Breast epithelium (tissue), 3 donors: ENCODE measurements at regions not wholly inside any gene's neighbourhood (a gene's known extent, or its start where the extent isn't known, plus 50 kb on each side); places are given as distances from the start of the nearest gene placed in this dataset.

ENCODE experiments used
- POLR2A ChIP-seq: fragments of 450-650 bp; IDR thresholded peaks from one replicate; pipeline ENCODE4 v1.6.1; 2016; ENCODE audit warnings: antibody characterized with exemption, mild to moderate bottlenecking, moderate library complexity
- TF ChIP-seq, protein P1 (sequence below), 3 donors: fragments of 450-650 bp; IDR thresholded peaks; one replicate each; pipeline ENCODE4 v1.5.1; 2016 to 2017; ENCODE audit warnings: antibody characterized with exemption in 3 of 3, mild to moderate bottlenecking in 3 of 3, moderate library complexity in 3 of 3

GRCh38 chr10:44030132-44030531 is 354.8 kb downstream of the CXCL12 start:
- TF ChIP-seq POLR2A = no peak
- TF ChIP-seq, protein P1, sequence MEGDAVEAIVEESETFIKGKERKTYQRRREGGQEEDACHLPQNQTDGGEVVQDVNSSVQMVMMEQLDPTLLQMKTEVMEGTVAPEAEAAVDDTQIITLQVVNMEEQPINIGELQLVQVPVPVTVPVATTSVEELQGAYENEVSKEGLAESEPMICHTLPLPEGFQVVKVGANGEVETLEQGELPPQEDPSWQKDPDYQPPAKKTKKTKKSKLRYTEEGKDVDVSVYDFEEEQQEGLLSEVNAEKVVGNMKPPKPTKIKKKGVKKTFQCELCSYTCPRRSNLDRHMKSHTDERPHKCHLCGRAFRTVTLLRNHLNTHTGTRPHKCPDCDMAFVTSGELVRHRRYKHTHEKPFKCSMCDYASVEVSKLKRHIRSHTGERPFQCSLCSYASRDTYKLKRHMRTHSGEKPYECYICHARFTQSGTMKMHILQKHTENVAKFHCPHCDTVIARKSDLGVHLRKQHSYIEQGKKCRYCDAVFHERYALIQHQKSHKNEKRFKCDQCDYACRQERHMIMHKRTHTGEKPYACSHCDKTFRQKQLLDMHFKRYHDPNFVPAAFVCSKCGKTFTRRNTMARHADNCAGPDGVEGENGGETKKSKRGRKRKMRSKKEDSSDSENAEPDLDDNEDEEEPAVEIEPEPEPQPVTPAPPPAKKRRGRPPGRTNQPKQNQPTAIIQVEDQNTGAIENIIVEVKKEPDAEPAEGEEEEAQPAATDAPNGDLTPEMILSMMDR (IDR thresholded peaks at IDR 0.05) = no peak
